ENCODE measurements at regions not wholly inside any gene's neighbourhood (a gene's known extent, or its start where the extent isn't known, plus 50 kb on each side); places are given as distances from the start of the nearest gene placed in this dataset.

- TF ChIP-seq, protein P1, sequence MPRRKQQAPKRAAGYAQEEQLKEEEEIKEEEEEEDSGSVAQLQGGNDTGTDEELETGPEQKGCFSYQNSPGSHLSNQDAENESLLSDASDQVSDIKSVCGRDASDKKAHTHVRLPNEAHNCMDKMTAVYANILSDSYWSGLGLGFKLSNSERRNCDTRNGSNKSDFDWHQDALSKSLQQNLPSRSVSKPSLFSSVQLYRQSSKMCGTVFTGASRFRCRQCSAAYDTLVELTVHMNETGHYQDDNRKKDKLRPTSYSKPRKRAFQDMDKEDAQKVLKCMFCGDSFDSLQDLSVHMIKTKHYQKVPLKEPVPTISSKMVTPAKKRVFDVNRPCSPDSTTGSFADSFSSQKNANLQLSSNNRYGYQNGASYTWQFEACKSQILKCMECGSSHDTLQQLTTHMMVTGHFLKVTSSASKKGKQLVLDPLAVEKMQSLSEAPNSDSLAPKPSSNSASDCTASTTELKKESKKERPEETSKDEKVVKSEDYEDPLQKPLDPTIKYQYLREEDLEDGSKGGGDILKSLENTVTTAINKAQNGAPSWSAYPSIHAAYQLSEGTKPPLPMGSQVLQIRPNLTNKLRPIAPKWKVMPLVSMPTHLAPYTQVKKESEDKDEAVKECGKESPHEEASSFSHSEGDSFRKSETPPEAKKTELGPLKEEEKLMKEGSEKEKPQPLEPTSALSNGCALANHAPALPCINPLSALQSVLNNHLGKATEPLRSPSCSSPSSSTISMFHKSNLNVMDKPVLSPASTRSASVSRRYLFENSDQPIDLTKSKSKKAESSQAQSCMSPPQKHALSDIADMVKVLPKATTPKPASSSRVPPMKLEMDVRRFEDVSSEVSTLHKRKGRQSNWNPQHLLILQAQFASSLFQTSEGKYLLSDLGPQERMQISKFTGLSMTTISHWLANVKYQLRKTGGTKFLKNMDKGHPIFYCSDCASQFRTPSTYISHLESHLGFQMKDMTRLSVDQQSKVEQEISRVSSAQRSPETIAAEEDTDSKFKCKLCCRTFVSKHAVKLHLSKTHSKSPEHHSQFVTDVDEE (CRISPR knock-in tag; IDR thresholded peaks at IDR 0.05), result no peak
- TF ChIP-seq CSDC2 (CRISPR knock-in tag; IDR thresholded peaks at IDR 0.05) (no peak), RARB (CRISPR knock-in tag; IDR thresholded peaks at IDR 0.05) (no peak), TOX (CRISPR knock-in tag; IDR thresholded peaks at IDR 0.05; ENCODE audit: borderline replicate concordance) (no peak), ZNF70 (CRISPR knock-in tag; IDR thresholded peaks at IDR 0.05) (no peak), SNAI2 (CRISPR knock-in tag; IDR thresholded peaks at IDR 0.05) (no peak), ARNTL (CRISPR knock-in tag; IDR thresholded peaks at IDR 0.05; ENCODE audit: borderline replicate concordance, low read depth) (no peak), ZNF565 (CRISPR knock-in tag; conservative IDR thresholded peaks at IDR 0.05; ENCODE audit: low read depth) (no peak), ESRRG (CRISPR knock-in tag; IDR thresholded peaks at IDR 0.05) (no peak), ZNF8 (CRISPR knock-in tag; IDR thresholded peaks at IDR 0.05) (no peak), OSR1 (CRISPR knock-in tag; IDR thresholded peaks at IDR 0.05) (no peak), PPARA (CRISPR knock-in tag; IDR thresholded peaks at IDR 0.05; ENCODE audit: borderline replicate concordance) (no peak)
Measured at GRCh38 chr1:69256036-69256435, 311.7 kb upstream of the LRRC7 start.
